ENCODE measurements at regions not wholly inside any gene's neighbourhood (a gene's known extent, or its start where the extent isn't known, plus 50 kb on each side); places are given as distances from the start of the nearest gene placed in this dataset.

GRCh38 chr10:113313048-113313602, 239.7 kb upstream of the HABP2 start:
- TF ChIP-seq SIN3A (IDR thresholded peaks at IDR 0.05; ENCODE audit: borderline replicate concordance, insufficient read depth, low read length) (no peak), TAF1 (IDR thresholded peaks at IDR 0.05; ENCODE audit: borderline replicate concordance, insufficient read depth, low read length) (no peak), FOXP2 (optimal IDR thresholded peaks at IDR 0.05; ENCODE audit: borderline replicate concordance, extremely low read depth, extremely low read length, insufficient read depth) (no peak), REST (IDR thresholded peaks at IDR 0.05; ENCODE audit: insufficient read depth in 1 of 2, low read depth in 2 of 2, low read length in 2 of 2) (no peak), POLR2AphosphoS5 (IDR thresholded peaks at IDR 0.05; ENCODE audit: low read depth, low read length) (no peak)

GRCh38 chr10:113313722-113314121, 239.1 kb upstream of the HABP2 start:
- TF ChIP-seq REST (IDR thresholded peaks at IDR 0.05; ENCODE audit: insufficient read depth in 1 of 2, low read depth in 2 of 2, low read length in 2 of 2) (no peak), TAF1 (IDR thresholded peaks at IDR 0.05; ENCODE audit: borderline replicate concordance, insufficient read depth, low read length) (no peak), SIN3A (IDR thresholded peaks at IDR 0.05; ENCODE audit: borderline replicate concordance, insufficient read depth, low read length) (no peak), FOXP2 (optimal IDR thresholded peaks at IDR 0.05; ENCODE audit: borderline replicate concordance, extremely low read depth, extremely low read length, insufficient read depth) (no peak)

- TF ChIP-seq FOXP2 (optimal IDR thresholded peaks at IDR 0.05; ENCODE audit: borderline replicate concordance, extremely low read depth, extremely low read length, insufficient read depth) (no peak), POLR2AphosphoS5 (IDR thresholded peaks at IDR 0.05; ENCODE audit: low read depth, low read length) (no peak), SIN3A (IDR thresholded peaks at IDR 0.05; ENCODE audit: borderline replicate concordance, insufficient read depth, low read length) (no peak), TAF1 (IDR thresholded peaks at IDR 0.05; ENCODE audit: borderline replicate concordance, insufficient read depth, low read length) (no peak), REST (IDR thresholded peaks at IDR 0.05; ENCODE audit: insufficient read depth in 1 of 2, low read depth in 2 of 2, low read length in 2 of 2) (no peak)
Observed at GRCh38 chr10:113316506-113316905, 236.3 kb upstream of the HABP2 start.

- TF ChIP-seq POLR2AphosphoS5 (IDR thresholded peaks at IDR 0.05; ENCODE audit: low read depth, low read length) (no peak), SIN3A (IDR thresholded peaks at IDR 0.05; ENCODE audit: borderline replicate concordance, insufficient read depth, low read length) (no peak)
Observed at GRCh38 chr10:113317489-113317888, 235.4 kb upstream of the HABP2 start.

- TF ChIP-seq POLR2AphosphoS5 (IDR thresholded peaks at IDR 0.05; ENCODE audit: low read depth, low read length) (no peak), FOXP2 (optimal IDR thresholded peaks at IDR 0.05; ENCODE audit: borderline replicate concordance, extremely low read depth, extremely low read length, insufficient read depth) (no peak), SIN3A (IDR thresholded peaks at IDR 0.05; ENCODE audit: borderline replicate concordance, insufficient read depth, low read length) (no peak), REST (IDR thresholded peaks at IDR 0.05; ENCODE audit: insufficient read depth in 1 of 2, low read depth in 2 of 2, low read length in 2 of 2) (no peak), TAF1 (IDR thresholded peaks at IDR 0.05; ENCODE audit: borderline replicate concordance, insufficient read depth, low read length) (no peak)
Observed at GRCh38 chr10:113319479-113319878, 233.4 kb upstream of the HABP2 start.

Data from PFSK-1 (cell line).